Esophagus squamous epithelium (tissue), 4 donors: ENCODE measurements at regions not wholly inside any gene's neighbourhood (a gene's known extent, or its start where the extent isn't known, plus 50 kb on each side); places are given as distances from the start of the nearest gene placed in this dataset.

Source experiments
- CTCF ChIP-seq, 6 experiments: fragments of 450-650 bp in 4 of 6; fragments of 200-600 bp in 2 of 6; sonication (generic) in 2 of 6; IDR thresholded peaks; one replicate each; pipeline ENCODE4 v1.5.1; 2016 to 2019; ENCODE audit warnings: antibody characterized with exemption in 6 of 6, mild to moderate bottlenecking in 4 of 6, moderate library complexity in 4 of 6
- POLR2A ChIP-seq, 4 donors: fragments of 450-650 bp; IDR thresholded peaks; one replicate each; pipeline ENCODE4 v1.6.1; 2017; ENCODE audit warnings: antibody characterized with exemption in 4 of 4, mild to moderate bottlenecking in 4 of 4, moderate library complexity in 3 of 4

GRCh38 chr2:146031158-146031557 is 1511.2 kb upstream of the ZEB2 start:
- TF ChIP-seq CTCF (IDR thresholded peaks at IDR 0.05) = no peak
- TF ChIP-seq POLR2A (IDR thresholded peaks at IDR 0.05) = no peak
